Activated CD8-positive, alpha-beta memory T cell treated with anti-CD3 and anti-CD28 coated beads, Interleukin-2, amount 10 ng/mL, durations not matched to agents 7 days and 5 days (primary cell): ENCODE measurements at regions not wholly inside any gene's neighbourhood (a gene's known extent, or its start where the extent isn't known, plus 50 kb on each side); places are given as distances from the start of the nearest gene placed in this dataset.
"Not testable (repeated sequence)": the region's sequence is repeated elsewhere in the genome, so short reads cannot be mapped to it uniquely, and the experiment has no call there.

Source experiments
- ATAC-seq: fragments of 150-1000 bp; cut with Tn5 transposase; one replicate; pipeline ENCODE4 v1.10.0; 2021; ENCODE audit warnings: moderate library complexity
- CTCF ChIA-PET: fragments of 350-600 bp; sonication (Branson Sonifier 250); formaldehyde crosslinking; loops from one replicate; lab custom pipeline; 2021; ENCODE audit warnings: antibody characterized with exemption; lab: Charles Lee
- DNase-seq: peaks from one replicate; pipeline ENCODE4 v3.0.0-alpha.2; 2020
- H3K27ac Mint-ChIP-seq: one replicate; pipeline ENCODE4 v1.8.0; 2021; ENCODE audit warnings: mild to moderate bottlenecking, mixed read lengths
- H3K27me3 Mint-ChIP-seq: one replicate; pipeline ENCODE4 v1.8.0; 2021; ENCODE audit warnings: mixed read lengths
- H3K36me3 Mint-ChIP-seq: one replicate; pipeline ENCODE4 v1.8.0; 2021; ENCODE audit warnings: mild to moderate bottlenecking, mixed read lengths
- H3K4me1 Mint-ChIP-seq: one replicate; pipeline ENCODE4 v1.8.0; 2021; ENCODE audit warnings: mixed read lengths
- H3K4me3 Mint-ChIP-seq: one replicate; pipeline ENCODE4 v1.8.0; 2021; ENCODE audit warnings: mild to moderate bottlenecking, moderate library complexity, mixed read lengths
- H3K9me3 Mint-ChIP-seq: one replicate; pipeline ENCODE4 v1.8.0; 2022; ENCODE audit warnings: low read depth, mixed read lengths

DNA sequence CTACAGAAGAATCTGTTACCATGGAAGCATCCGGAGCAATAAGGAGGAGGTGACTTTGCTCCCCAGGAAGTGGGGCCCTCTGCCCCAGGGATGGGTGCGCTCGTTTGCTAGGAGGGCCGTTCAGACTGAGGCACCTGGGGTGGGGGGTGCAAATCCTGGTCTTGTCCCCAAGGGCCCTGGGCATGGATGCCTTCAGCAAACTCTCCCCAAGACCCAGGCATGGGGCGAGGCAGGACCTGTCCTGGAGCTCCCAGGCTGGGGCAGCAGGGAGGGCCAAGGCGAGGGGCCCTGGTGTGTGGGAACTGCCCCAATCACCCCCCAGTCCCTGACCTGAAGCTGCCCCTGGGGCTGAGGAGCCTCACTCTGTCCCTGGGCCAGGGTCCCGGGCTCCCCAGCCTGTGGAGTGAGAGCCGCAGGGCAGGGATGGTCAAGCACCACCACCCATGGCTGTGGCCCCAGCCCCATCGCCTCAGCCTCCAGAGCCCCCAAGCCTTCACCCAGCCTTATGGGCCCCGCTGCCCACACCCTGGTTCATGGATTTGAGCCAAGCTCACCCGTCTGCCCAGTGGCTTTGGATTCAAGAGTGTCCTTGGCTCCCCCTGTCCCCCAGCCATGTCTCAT is 240.6 kb upstream of the SGCG start:
- no peak for DNase-seq
- no peaks in the 10 kb centered on the region for H3K9me3 Mint-ChIP-seq
- H3K4me1 Mint-ChIP-seq, result no peaks in the 10 kb centered on the region
- H3K4me3 Mint-ChIP-seq, result no peak overlapping the region
- no peaks in the 10 kb centered on the region for H3K27me3 Mint-ChIP-seq
- no peaks in the 10 kb centered on the region for H3K36me3 Mint-ChIP-seq
- CTCF ChIA-PET, result no interaction called here
- no peak for ATAC-seq
- no peak overlapping the region for H3K27ac Mint-ChIP-seq

DNA sequence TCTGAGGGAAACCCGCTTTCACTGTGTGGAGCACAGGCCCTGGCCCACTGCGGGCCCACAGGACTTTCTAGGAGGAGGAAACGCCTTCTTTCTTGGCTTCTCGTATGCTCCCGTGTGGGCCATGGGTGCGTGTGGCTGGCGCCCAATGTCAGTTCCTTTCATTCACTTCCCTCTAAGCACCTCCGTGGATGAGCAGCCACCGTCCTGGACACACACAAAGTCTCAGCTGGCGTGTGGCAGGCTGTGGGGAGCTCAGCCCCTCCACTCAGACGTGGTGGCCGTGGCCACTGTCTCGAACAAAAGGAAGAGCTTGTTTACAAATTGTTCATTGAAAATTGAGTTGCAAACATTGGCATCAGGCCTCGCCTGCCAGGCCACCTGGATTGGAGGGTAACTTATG is 240.0 kb upstream of the SGCG start:
- Mint-ChIP-seq H3K4me3 (no peak overlapping the region), H3K36me3 (no peaks in the 10 kb centered on the region), H3K4me1 (no peaks in the 10 kb centered on the region), H3K27me3 (no peaks in the 10 kb centered on the region), H3K9me3 (no peaks in the 10 kb centered on the region), H3K27ac (no peak overlapping the region)
- DNase-seq (no peak), ATAC-seq (no peak)
- CTCF ChIA-PET, result no interaction called here

DNA sequence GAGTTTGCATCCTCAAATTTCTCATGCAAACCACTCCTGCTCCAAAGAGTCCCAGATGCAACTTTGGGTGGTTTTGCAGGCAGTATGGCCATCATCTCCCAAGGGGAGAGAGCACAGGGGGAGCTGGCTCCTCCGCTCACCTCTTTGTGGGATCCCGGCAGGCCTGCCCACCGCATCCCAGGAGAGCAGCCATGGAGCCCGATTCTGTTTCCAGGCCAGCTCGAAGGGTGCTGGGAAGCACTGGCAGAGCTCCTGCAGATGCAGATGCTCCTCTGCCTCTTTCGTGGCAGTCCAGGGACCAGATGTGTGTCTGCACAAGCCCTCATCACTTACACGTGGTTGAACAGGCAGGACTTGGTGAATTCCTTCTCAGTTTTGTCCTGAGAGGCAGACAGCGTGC is 239.3 kb upstream of the SGCG start:
- H3K4me1 Mint-ChIP-seq, H3K27me3 Mint-ChIP-seq, H3K36me3 Mint-ChIP-seq, CTCF ChIA-PET, H3K9me3 Mint-ChIP-seq, H3K27ac Mint-ChIP-seq, H3K4me3 Mint-ChIP-seq, ATAC-seq, DNase-seq: not testable (repeated sequence)

DNA sequence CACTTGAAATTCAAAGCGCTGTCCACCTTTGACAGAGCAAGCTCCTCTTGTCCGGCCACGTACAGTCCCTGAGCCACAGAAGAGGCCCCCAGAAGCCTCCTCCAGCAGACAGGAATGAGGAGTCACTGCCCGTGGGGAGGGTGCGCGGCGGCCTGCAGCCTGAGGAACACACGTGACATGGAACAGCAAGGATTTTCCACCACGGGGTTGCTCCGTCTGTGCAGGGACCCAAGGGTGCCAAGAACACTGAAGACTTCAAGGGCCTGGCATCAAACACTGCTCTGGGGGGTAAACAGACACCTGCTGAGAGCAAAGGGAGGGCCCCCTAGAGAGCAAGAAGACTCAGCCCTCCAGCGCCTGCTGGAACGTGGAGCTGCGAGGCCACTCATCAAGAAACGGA is 237.9 kb upstream of the SGCG start:
- DNase-seq, H3K4me3 Mint-ChIP-seq, CTCF ChIA-PET, H3K36me3 Mint-ChIP-seq, H3K27ac Mint-ChIP-seq, H3K27me3 Mint-ChIP-seq, ATAC-seq, H3K4me1 Mint-ChIP-seq, H3K9me3 Mint-ChIP-seq: not testable (repeated sequence)

DNA sequence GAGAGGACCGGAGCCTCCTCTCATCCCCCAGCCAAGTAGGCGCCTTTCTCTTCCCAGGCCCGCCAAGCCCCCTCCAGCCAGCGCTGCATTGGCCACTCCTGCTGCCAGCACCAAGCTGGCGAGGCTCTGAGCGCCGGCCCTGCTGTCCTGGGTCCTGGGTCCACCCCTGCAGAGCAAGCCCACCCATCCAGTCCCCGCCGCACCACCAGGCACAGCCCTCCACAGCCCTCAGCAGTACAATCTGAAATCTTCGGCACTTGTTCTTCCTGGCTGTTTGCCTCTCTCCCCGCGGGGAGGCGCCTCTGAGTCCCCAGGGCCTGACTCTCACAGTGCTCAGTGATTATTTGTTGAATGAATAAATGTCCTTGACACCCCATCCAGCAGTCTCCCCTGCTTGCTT is 236.4 kb upstream of the SGCG start:
- Mint-ChIP-seq H3K9me3 (no peaks in the 10 kb centered on the region), H3K27me3 (no peaks in the 10 kb centered on the region), H3K4me1 (no peaks in the 10 kb centered on the region), H3K36me3 (no peaks in the 10 kb centered on the region), H3K4me3 (no peak overlapping the region), H3K27ac (no peak overlapping the region)
- ATAC-seq, result no peak
- no peak for DNase-seq
- CTCF ChIA-PET, result no interaction called here

DNA sequence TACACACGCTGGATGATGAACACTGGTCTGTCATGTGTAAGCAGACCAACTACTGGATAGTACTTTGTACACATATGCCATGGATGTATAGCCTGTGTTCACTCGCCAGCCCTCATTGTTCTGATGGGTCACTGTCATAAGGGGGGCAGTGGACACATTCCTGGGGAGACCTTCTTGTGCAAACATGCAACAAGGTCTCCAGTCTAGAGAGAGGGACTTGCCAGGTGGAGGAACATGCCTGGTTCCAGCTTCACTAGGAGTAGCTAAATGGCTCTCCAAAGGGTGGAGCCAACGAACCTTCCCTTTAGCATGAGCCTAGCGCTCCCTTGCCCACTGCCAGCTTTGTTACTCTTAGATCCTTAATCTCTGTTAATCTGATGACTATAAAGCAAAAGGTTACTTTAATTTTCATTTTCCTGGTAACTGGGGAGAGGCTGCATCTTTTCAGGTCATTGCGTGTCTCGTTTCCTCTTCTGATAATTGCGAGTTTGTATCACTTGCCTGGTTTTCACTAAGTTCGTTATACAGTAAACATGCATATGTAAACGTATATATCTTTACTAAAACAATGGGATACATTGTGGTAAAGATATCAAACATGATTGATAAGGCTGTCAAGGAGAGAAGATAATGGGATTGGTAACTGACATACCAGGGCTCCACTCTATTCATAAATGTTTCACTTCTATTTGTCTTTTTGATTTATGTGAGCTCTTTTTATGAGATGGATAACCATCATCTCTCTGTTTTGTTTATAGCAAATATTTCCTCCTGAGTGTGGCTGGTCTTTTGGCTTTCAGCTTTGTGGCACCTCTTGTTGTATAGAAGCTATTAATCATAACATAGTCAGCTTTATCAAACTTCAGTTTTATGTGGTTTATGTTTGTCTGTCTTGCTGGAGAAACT is 235.2 kb upstream of the SGCG start:
- no peak overlapping the region for H3K27ac Mint-ChIP-seq
- no peaks in the 10 kb centered on the region for H3K9me3 Mint-ChIP-seq
- H3K4me3 Mint-ChIP-seq, result no peak overlapping the region
- no peaks in the 10 kb centered on the region for H3K36me3 Mint-ChIP-seq
- H3K4me1 Mint-ChIP-seq, result no peaks in the 10 kb centered on the region
- no peaks in the 10 kb centered on the region for H3K27me3 Mint-ChIP-seq
- CTCF ChIA-PET, result no interaction called here
- DNase-seq, result no peak
- ATAC-seq, result no peak

DNA sequence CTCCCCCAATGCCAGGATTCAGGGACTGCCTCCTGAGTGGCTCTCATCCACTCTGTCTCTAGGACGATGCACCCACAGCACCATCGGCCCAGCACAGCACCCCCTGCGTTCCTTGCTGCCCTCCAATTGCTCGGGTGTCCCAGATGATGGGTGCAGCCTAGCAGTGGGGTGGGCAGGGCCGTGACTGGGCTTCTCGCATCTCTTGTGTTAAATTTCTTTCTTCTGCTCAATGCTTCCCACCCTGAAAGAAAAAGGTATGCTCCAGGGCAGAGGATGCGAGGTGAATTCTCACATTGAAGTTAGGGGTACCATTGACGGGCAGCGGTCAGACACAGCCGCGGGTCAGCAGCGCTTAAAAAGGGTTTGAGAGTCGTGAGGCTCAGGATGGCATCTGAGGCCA is 232.4 kb upstream of the SGCG start:
- ATAC-seq (no peak), DNase-seq (no peak)
- no peaks in the 10 kb centered on the region for H3K36me3 Mint-ChIP-seq
- no peaks in the 10 kb centered on the region for H3K9me3 Mint-ChIP-seq
- no peak overlapping the region for H3K4me3 Mint-ChIP-seq
- H3K4me1 Mint-ChIP-seq, result no peaks in the 10 kb centered on the region
- CTCF ChIA-PET, result no interaction called here
- no peaks in the 10 kb centered on the region for H3K27me3 Mint-ChIP-seq
- H3K27ac Mint-ChIP-seq, result no peak overlapping the region

DNA sequence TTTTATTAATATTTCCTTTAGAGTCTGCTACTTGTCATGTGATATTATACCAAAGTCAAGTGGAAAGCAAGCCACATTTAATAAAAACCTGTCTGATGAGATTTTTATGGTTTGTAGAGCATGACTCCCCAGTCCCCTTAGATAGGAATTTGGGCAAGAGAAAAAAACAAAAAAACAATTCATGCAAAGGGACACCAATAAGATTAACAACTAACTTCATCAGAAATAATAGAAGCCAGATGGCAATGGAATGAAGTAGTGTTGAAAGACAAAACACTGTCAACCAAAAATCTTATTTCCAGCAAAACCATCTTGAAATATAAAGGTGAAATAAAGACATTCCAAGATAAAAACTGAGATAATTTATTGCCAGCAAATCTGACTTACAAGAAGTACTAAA is 228.8 kb upstream of the SGCG start:
- H3K36me3 Mint-ChIP-seq, CTCF ChIA-PET, H3K27ac Mint-ChIP-seq: not testable (repeated sequence)

DNA sequence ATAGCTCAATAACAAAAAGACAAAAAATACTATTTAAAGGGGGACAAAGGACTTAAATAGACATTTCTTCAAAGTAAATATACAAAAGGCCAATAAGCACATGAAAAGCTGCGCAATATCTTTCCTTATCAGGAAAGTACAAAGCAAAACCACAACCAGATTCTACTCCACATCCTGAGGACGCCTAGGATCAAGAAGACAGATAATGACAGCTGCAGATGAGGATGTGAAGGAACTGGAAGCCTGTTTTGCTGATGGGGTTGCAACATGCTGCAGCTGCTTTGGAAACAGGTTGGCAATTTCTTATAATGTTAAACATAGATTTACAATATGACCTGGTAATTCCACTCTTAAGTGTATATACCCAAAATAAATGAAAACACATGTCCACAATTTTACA is 225.6 kb upstream of the SGCG start:
- H3K27me3 Mint-ChIP-seq, H3K4me3 Mint-ChIP-seq, DNase-seq, H3K4me1 Mint-ChIP-seq, H3K36me3 Mint-ChIP-seq, H3K9me3 Mint-ChIP-seq, CTCF ChIA-PET, H3K27ac Mint-ChIP-seq, ATAC-seq: not testable (repeated sequence)

More for the DNA sequence above, 228.8 kb upstream of the SGCG start:
- ATAC-seq, DNase-seq, H3K4me3 Mint-ChIP-seq, H3K27me3 Mint-ChIP-seq, H3K4me1 Mint-ChIP-seq, H3K9me3 Mint-ChIP-seq: not testable (repeated sequence)

DNA sequence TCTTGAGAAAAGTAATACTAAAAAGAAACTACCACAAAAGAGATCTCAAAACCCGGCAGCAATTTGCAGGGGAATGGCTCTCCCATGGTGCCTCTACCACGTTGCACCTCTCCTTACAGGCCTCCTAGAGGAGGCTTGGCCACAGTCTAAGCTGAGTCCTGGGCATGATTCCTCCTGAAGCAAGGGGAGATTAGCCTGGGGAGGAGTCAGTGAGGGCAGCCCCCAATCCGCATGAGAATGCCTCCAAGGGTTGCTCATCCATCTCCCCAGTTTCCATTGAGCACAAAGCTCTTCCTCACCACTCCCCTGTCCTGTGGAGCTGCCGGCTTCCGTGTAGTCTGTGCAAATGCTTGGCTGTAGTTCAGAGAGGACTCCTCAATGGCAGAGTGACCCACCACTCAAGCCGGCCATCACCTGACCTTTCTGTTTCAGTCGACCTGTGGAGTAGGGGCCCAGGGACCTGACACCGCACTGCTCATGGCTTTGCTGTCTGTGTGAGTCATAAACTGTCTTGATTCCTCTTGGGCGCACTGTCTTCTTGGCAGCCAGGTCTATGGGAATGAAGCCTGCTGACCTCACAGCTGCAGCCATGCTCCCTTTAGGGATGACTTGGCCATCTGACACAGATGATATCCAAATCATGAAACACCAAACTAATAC is 224.2 kb upstream of the SGCG start:
- H3K4me1 Mint-ChIP-seq, DNase-seq, CTCF ChIA-PET, H3K27ac Mint-ChIP-seq, H3K4me3 Mint-ChIP-seq, H3K27me3 Mint-ChIP-seq, H3K36me3 Mint-ChIP-seq, H3K9me3 Mint-ChIP-seq, ATAC-seq: not testable (repeated sequence)

DNA sequence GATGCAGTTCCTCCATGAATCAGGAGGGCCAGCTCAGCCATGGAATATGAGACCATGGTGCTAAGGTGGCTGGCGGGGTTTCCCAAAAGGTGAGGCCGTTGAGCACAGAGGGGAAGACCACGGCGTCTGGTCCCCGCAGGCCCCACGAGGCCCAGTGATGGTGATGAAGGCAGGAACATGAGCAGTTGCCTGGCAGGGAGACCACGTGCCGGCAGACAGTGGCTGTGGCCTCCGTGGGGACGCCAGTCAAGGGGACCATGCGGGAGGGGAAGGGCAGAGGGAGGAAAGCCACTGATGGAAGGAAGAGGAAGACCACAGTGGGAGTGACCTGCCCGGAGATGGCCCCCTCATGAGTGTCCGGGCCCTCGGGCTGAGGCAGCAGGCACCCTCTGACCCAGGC is 220.9 kb upstream of the SGCG start:
- H3K9me3 Mint-ChIP-seq, H3K4me1 Mint-ChIP-seq, H3K27ac Mint-ChIP-seq, DNase-seq, CTCF ChIA-PET, H3K4me3 Mint-ChIP-seq, H3K36me3 Mint-ChIP-seq, ATAC-seq, H3K27me3 Mint-ChIP-seq: not testable (repeated sequence)

DNA sequence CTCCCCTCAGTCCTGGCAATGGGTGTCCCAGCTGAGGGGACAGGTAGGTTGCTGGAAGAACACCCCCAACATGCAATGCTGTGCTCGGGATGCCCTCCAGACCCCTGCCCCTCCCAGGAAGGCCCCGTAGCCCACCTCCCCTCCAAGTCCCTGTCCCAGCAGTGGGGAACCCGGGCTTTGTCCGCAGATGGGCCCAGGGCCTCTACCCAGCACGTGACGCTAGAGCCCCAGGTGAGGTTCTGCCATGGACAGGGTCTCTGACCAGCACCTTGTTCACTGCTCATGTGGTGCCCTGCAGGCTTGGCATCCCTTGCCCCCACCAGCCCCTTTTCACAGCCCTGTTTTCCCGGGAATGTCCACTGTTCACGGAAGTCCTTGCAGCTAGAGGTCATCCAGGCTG is 220.0 kb upstream of the SGCG start:
- CTCF ChIA-PET, result no interaction called here
- ATAC-seq, result no peak

DNA sequence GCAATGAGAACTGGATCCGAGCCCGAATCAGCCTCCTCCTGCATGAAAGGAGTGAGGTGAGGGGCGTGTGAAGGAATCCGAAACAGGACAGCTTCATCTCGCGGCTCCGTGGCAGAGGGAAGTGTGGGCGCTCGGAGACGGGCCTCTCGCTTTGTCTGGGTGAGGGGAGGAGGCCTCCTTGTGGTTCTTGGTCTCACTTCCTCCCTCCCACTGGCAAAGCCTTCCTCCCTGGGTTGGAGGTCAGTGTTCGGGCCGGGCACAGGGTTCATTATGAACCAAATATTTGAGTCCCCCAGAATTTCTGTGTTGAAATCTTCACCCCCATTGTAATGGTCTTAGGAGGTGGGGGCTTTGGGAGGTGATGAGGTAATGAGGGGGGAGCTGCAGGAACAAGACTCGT is 219.4 kb upstream of the SGCG start:
- H3K9me3 Mint-ChIP-seq, H3K27ac Mint-ChIP-seq, ATAC-seq, H3K36me3 Mint-ChIP-seq, CTCF ChIA-PET, H3K4me1 Mint-ChIP-seq, H3K4me3 Mint-ChIP-seq, DNase-seq, H3K27me3 Mint-ChIP-seq: not testable (repeated sequence)

More for the DNA sequence above, 220.0 kb upstream of the SGCG start:
- no peaks in the 10 kb centered on the region for H3K9me3 Mint-ChIP-seq
- no peak overlapping the region for H3K27ac Mint-ChIP-seq
- H3K36me3 Mint-ChIP-seq, result no peaks in the 10 kb centered on the region
- H3K4me1 Mint-ChIP-seq, result no peaks in the 10 kb centered on the region
- H3K27me3 Mint-ChIP-seq, result no peaks in the 10 kb centered on the region
- DNase-seq, result no peak
- H3K4me3 Mint-ChIP-seq, result no peak overlapping the region
